HG02678 (cell line): ENCODE measurements at regions not wholly inside any gene's neighbourhood (a gene's known extent, or its start where the extent isn't known, plus 50 kb on each side); places are given as distances from the start of the nearest gene placed in this dataset.

Source experiments
- ATAC-seq: cut with Tn5 transposase; IDR thresholded peaks from one replicate; pipeline ENCODE4 v1.9.1; 2021; ENCODE audit warnings: mild to moderate bottlenecking, moderate library complexity; ENCODE audit not compliant: unreplicated experiment

GRCh38 chr5:165795073-165795472, 2289.7 kb downstream of the MAT2B start:
- no peak for ATAC-seq

- no peak for ATAC-seq
Measured at GRCh38 chr5:165805756-165806155, 2300.3 kb downstream of the MAT2B start.

- ATAC-seq: no peak
Measured at GRCh38 chr5:165808335-165808734, 2302.9 kb downstream of the MAT2B start.

GRCh38 chr5:165809914-165810313, 2304.5 kb downstream of the MAT2B start:
- ATAC-seq: no peak

GRCh38 chr5:165829504-165829903, 2324.1 kb downstream of the MAT2B start:
- no peak for ATAC-seq

- no peak for ATAC-seq
Measured at GRCh38 chr5:165834891-165835290, 2329.5 kb downstream of the MAT2B start.

GRCh38 chr5:165836046-165836445, 2330.6 kb downstream of the MAT2B start:
- no peak for ATAC-seq

GRCh38 chr5:165837286-165837685, 2331.9 kb downstream of the MAT2B start:
- ATAC-seq: no peak

- ATAC-seq: no peak
Measured at GRCh38 chr5:165844571-165844970, 2339.2 kb downstream of the MAT2B start.

GRCh38 chr5:165858118-165858517, 2352.7 kb downstream of the MAT2B start:
- ATAC-seq: no peak

GRCh38 chr5:165859251-165859650, 2353.8 kb downstream of the MAT2B start:
- no peak for ATAC-seq

- ATAC-seq: no peak
Measured at GRCh38 chr5:165863239-165863638, 2357.8 kb downstream of the MAT2B start.

GRCh38 chr5:165871291-165871690, 2365.9 kb downstream of the MAT2B start:
- ATAC-seq: no peak

- no peak for ATAC-seq
Measured at GRCh38 chr5:165874851-165875250, 2369.4 kb downstream of the MAT2B start.

- ATAC-seq: no peak
Measured at GRCh38 chr5:165876538-165876937, 2371.1 kb downstream of the MAT2B start.

- no peak for ATAC-seq
Measured at GRCh38 chr5:165877475-165877874, 2372.1 kb downstream of the MAT2B start.

- no peak for ATAC-seq
Measured at GRCh38 chr5:165881259-165881658, 2375.8 kb downstream of the MAT2B start.

- ATAC-seq: no peak
Measured at GRCh38 chr5:165882099-165882498, 2376.7 kb downstream of the MAT2B start.

GRCh38 chr5:165885623-165886350, 2380.4 kb downstream of the MAT2B start:
- ATAC-seq: no peak

GRCh38 chr5:165887147-165887546, 2381.7 kb downstream of the MAT2B start:
- no peak for ATAC-seq

GRCh38 chr5:165892383-165892782, 2387.0 kb downstream of the MAT2B start:
- no peak for ATAC-seq

GRCh38 chr5:165894916-165895315, 2389.5 kb downstream of the MAT2B start:
- no peak for ATAC-seq

- ATAC-seq: no peak
Measured at GRCh38 chr5:165903835-165904234, 2387.6 kb upstream of the WWC1 start.
